ENCODE measurements at regions not wholly inside any gene's neighbourhood (a gene's known extent, or its start where the extent isn't known, plus 50 kb on each side); places are given as distances from the start of the nearest gene placed in this dataset.

- TF ChIP-seq CTBP1 (IDR thresholded peaks at IDR 0.05; ENCODE audit: borderline replicate concordance) (no peak), MAFK (IDR thresholded peaks at IDR 0.05; ENCODE audit: low read length) (no peak), POLR2AphosphoS2 (IDR thresholded peaks at IDR 0.05; ENCODE audit: low read length) (no peak), EGR1 (conservative IDR thresholded peaks at IDR 0.05) (no peak), KAT2B (IDR thresholded peaks at IDR 0.05; ENCODE audit: low read depth, low read length) (no peak), RBM14 (IDR thresholded peaks at IDR 0.05; ENCODE audit: borderline replicate concordance, insufficient read depth, low read depth, low read length) (no peak), CHCHD3 (CRISPR knock-in tag; IDR thresholded peaks at IDR 0.05) (no peak)
- TF ChIP-seq, protein P1, sequence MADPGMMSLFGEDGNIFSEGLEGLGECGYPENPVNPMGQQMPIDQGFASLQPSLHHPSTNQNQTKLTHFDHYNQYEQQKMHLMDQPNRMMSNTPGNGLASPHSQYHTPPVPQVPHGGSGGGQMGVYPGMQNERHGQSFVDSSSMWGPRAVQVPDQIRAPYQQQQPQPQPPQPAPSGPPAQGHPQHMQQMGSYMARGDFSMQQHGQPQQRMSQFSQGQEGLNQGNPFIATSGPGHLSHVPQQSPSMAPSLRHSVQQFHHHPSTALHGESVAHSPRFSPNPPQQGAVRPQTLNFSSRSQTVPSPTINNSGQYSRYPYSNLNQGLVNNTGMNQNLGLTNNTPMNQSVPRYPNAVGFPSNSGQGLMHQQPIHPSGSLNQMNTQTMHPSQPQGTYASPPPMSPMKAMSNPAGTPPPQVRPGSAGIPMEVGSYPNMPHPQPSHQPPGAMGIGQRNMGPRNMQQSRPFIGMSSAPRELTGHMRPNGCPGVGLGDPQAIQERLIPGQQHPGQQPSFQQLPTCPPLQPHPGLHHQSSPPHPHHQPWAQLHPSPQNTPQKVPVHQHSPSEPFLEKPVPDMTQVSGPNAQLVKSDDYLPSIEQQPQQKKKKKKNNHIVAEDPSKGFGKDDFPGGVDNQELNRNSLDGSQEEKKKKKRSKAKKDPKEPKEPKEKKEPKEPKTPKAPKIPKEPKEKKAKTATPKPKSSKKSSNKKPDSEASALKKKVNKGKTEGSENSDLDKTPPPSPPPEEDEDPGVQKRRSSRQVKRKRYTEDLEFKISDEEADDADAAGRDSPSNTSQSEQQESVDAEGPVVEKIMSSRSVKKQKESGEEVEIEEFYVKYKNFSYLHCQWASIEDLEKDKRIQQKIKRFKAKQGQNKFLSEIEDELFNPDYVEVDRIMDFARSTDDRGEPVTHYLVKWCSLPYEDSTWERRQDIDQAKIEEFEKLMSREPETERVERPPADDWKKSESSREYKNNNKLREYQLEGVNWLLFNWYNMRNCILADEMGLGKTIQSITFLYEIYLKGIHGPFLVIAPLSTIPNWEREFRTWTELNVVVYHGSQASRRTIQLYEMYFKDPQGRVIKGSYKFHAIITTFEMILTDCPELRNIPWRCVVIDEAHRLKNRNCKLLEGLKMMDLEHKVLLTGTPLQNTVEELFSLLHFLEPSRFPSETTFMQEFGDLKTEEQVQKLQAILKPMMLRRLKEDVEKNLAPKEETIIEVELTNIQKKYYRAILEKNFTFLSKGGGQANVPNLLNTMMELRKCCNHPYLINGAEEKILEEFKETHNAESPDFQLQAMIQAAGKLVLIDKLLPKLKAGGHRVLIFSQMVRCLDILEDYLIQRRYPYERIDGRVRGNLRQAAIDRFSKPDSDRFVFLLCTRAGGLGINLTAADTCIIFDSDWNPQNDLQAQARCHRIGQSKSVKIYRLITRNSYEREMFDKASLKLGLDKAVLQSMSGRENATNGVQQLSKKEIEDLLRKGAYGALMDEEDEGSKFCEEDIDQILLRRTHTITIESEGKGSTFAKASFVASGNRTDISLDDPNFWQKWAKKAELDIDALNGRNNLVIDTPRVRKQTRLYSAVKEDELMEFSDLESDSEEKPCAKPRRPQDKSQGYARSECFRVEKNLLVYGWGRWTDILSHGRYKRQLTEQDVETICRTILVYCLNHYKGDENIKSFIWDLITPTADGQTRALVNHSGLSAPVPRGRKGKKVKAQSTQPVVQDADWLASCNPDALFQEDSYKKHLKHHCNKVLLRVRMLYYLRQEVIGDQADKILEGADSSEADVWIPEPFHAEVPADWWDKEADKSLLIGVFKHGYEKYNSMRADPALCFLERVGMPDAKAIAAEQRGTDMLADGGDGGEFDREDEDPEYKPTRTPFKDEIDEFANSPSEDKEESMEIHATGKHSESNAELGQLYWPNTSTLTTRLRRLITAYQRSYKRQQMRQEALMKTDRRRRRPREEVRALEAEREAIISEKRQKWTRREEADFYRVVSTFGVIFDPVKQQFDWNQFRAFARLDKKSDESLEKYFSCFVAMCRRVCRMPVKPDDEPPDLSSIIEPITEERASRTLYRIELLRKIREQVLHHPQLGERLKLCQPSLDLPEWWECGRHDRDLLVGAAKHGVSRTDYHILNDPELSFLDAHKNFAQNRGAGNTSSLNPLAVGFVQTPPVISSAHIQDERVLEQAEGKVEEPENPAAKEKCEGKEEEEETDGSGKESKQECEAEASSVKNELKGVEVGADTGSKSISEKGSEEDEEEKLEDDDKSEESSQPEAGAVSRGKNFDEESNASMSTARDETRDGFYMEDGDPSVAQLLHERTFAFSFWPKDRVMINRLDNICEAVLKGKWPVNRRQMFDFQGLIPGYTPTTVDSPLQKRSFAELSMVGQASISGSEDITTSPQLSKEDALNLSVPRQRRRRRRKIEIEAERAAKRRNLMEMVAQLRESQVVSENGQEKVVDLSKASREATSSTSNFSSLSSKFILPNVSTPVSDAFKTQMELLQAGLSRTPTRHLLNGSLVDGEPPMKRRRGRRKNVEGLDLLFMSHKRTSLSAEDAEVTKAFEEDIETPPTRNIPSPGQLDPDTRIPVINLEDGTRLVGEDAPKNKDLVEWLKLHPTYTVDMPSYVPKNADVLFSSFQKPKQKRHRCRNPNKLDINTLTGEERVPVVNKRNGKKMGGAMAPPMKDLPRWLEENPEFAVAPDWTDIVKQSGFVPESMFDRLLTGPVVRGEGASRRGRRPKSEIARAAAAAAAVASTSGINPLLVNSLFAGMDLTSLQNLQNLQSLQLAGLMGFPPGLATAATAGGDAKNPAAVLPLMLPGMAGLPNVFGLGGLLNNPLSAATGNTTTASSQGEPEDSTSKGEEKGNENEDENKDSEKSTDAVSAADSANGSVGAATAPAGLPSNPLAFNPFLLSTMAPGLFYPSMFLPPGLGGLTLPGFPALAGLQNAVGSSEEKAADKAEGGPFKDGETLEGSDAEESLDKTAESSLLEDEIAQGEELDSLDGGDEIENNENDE (IDR thresholded peaks at IDR 0.05; ENCODE audit: low read depth, low read length) = no peak
- TF ChIP-seq, protein P2, sequence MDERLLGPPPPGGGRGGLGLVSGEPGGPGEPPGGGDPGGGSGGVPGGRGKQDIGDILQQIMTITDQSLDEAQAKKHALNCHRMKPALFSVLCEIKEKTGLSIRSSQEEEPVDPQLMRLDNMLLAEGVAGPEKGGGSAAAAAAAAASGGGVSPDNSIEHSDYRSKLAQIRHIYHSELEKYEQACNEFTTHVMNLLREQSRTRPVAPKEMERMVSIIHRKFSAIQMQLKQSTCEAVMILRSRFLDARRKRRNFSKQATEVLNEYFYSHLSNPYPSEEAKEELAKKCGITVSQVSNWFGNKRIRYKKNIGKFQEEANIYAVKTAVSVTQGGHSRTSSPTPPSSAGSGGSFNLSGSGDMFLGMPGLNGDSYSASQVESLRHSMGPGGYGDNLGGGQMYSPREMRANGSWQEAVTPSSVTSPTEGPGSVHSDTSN (CRISPR knock-in tag; IDR thresholded peaks at IDR 0.05; ENCODE audit: low read depth) = no peak
- TF ChIP-seq, protein P2 (tag; conservative IDR thresholded peaks at IDR 0.05; ENCODE audit: low read depth) = no peak
Observed at GRCh38 chr7:33775790-33776189, 129.5 kb upstream of the BMPER start (continued).
